ENCODE measurements at regions not wholly inside any gene's neighbourhood (a gene's known extent, or its start where the extent isn't known, plus 50 kb on each side); places are given as distances from the start of the nearest gene placed in this dataset.

GRCh38 chr2:67076239-67076624 is 320.9 kb upstream of the ETAA1 start:
- H3K27me3 ChIP-seq (ENCODE audit: control insufficient read depth in 1 of 2, insufficient read depth in 2 of 2, low read length in 2 of 2) = no peaks in the 10 kb centered on the region
- H3K27ac ChIP-seq (ENCODE audit: low read depth, low read length) = peak overlapping the region; percentile 80
- H3K36me3 ChIP-seq (ENCODE audit: insufficient read depth, low read length) = no peaks in the 10 kb centered on the region
- peaks cover 34% of the 10 kb centered on the region for H3K4me1 ChIP-seq (ENCODE audit: insufficient read depth, low read length)
- no peak overlapping the region for H3K4me3 ChIP-seq (ENCODE audit: low read depth in 1 of 2, low read length in 2 of 2)
- H3K9ac ChIP-seq (ENCODE audit: low read length) = no peak overlapping the region
- H3K9me3 ChIP-seq (ENCODE audit: low read length) = no peaks in the 10 kb centered on the region

- Histone ChIP-seq H3K36me3 (ENCODE audit: insufficient read depth, low read length) (no peaks in the 10 kb centered on the region), H3K4me3 (ENCODE audit: low read depth in 1 of 2, low read length in 2 of 2) (no peak overlapping the region), H3K27me3 (ENCODE audit: control insufficient read depth in 1 of 2, insufficient read depth in 2 of 2, low read length in 2 of 2) (no peaks in the 10 kb centered on the region), H3K9me3 (ENCODE audit: low read length) (no peaks in the 10 kb centered on the region), H3K9ac (ENCODE audit: low read length) (no peak overlapping the region), H3K27ac (ENCODE audit: low read depth, low read length) (peak overlapping the region; percentile 56), H3K4me1 (ENCODE audit: insufficient read depth, low read length) (peaks cover 52% of the 10 kb centered on the region)
Observed at GRCh38 chr2:67079729-67080128, 317.4 kb upstream of the ETAA1 start.

- Histone ChIP-seq H3K4me1 (ENCODE audit: insufficient read depth, low read length) (peaks cover 45% of the 10 kb centered on the region), H3K4me3 (ENCODE audit: low read depth in 1 of 2, low read length in 2 of 2) (no peak overlapping the region), H3K9ac (ENCODE audit: low read length) (no peak overlapping the region), H3K27me3 (ENCODE audit: control insufficient read depth in 1 of 2, insufficient read depth in 2 of 2, low read length in 2 of 2) (no peaks in the 10 kb centered on the region), H3K9me3 (ENCODE audit: low read length) (no peaks in the 10 kb centered on the region), H3K36me3 (ENCODE audit: insufficient read depth, low read length) (no peaks in the 10 kb centered on the region), H3K27ac (ENCODE audit: low read depth, low read length) (peak overlapping the region; percentile 83)
Observed at GRCh38 chr2:67082813-67083212, 314.3 kb upstream of the ETAA1 start.

GRCh38 chr2:67083951-67084350 is 313.2 kb upstream of the ETAA1 start:
- H3K36me3 ChIP-seq (ENCODE audit: insufficient read depth, low read length) = no peaks in the 10 kb centered on the region
- peaks cover 45% of the 10 kb centered on the region for H3K4me1 ChIP-seq (ENCODE audit: insufficient read depth, low read length)
- H3K4me3 ChIP-seq (ENCODE audit: low read depth in 1 of 2, low read length in 2 of 2) = no peak overlapping the region
- peak overlapping the region; percentile 83 for H3K27ac ChIP-seq (ENCODE audit: low read depth, low read length)
- H3K9me3 ChIP-seq (ENCODE audit: low read length) = no peaks in the 10 kb centered on the region
- no peak overlapping the region for H3K9ac ChIP-seq (ENCODE audit: low read length)
- no peaks in the 10 kb centered on the region for H3K27me3 ChIP-seq (ENCODE audit: control insufficient read depth in 1 of 2, insufficient read depth in 2 of 2, low read length in 2 of 2)

- Histone ChIP-seq H3K27me3 (ENCODE audit: control insufficient read depth in 1 of 2, insufficient read depth in 2 of 2, low read length in 2 of 2) (no peaks in the 10 kb centered on the region), H3K4me1 (ENCODE audit: insufficient read depth, low read length) (peaks cover 34% of the 10 kb centered on the region), H3K27ac (ENCODE audit: low read depth, low read length) (peak overlapping the region; percentile 83), H3K9ac (ENCODE audit: low read length) (no peak overlapping the region), H3K4me3 (ENCODE audit: low read depth in 1 of 2, low read length in 2 of 2) (no peak overlapping the region), H3K9me3 (ENCODE audit: low read length) (no peaks in the 10 kb centered on the region), H3K36me3 (ENCODE audit: insufficient read depth, low read length) (no peaks in the 10 kb centered on the region)
Observed at GRCh38 chr2:67085146-67085545, 312.0 kb upstream of the ETAA1 start.

GRCh38 chr2:67091681-67092080 is 305.5 kb upstream of the ETAA1 start:
- H3K36me3 ChIP-seq (ENCODE audit: insufficient read depth, low read length) = no peaks in the 10 kb centered on the region
- H3K4me3 ChIP-seq (ENCODE audit: low read depth in 1 of 2, low read length in 2 of 2) = no peak overlapping the region
- no peaks in the 10 kb centered on the region for H3K9me3 ChIP-seq (ENCODE audit: low read length)
- no peaks in the 10 kb centered on the region for H3K27me3 ChIP-seq (ENCODE audit: control insufficient read depth in 1 of 2, insufficient read depth in 2 of 2, low read length in 2 of 2)
- no peak overlapping the region for H3K27ac ChIP-seq (ENCODE audit: low read depth, low read length)
- peaks cover 15% of the 10 kb centered on the region for H3K4me1 ChIP-seq (ENCODE audit: insufficient read depth, low read length)
- no peak overlapping the region for H3K9ac ChIP-seq (ENCODE audit: low read length)

- Histone ChIP-seq H3K4me1 (ENCODE audit: insufficient read depth, low read length) (peaks cover 24% of the 10 kb centered on the region), H3K36me3 (ENCODE audit: insufficient read depth, low read length) (no peaks in the 10 kb centered on the region), H3K4me3 (ENCODE audit: low read depth in 1 of 2, low read length in 2 of 2) (peak overlapping the region in 1 of 2 donors; percentile 20), H3K27ac (ENCODE audit: low read depth, low read length) (peak overlapping the region; percentile 2), H3K27me3 (ENCODE audit: control insufficient read depth in 1 of 2, insufficient read depth in 2 of 2, low read length in 2 of 2) (no peaks in the 10 kb centered on the region), H3K9ac (ENCODE audit: low read length) (no peak overlapping the region), H3K9me3 (ENCODE audit: low read length) (no peaks in the 10 kb centered on the region)
Observed at GRCh38 chr2:67095121-67095520, 302.0 kb upstream of the ETAA1 start.

GRCh38 chr2:67096886-67097285 is 300.2 kb upstream of the ETAA1 start:
- H3K27me3 ChIP-seq (ENCODE audit: control insufficient read depth in 1 of 2, insufficient read depth in 2 of 2, low read length in 2 of 2) = no peaks in the 10 kb centered on the region
- no peak overlapping the region for H3K4me3 ChIP-seq (ENCODE audit: low read depth in 1 of 2, low read length in 2 of 2)
- H3K9ac ChIP-seq (ENCODE audit: low read length) = no peak overlapping the region
- H3K4me1 ChIP-seq (ENCODE audit: insufficient read depth, low read length) = peaks cover 24% of the 10 kb centered on the region
- no peaks in the 10 kb centered on the region for H3K9me3 ChIP-seq (ENCODE audit: low read length)
- peak overlapping the region; percentile 12 for H3K27ac ChIP-seq (ENCODE audit: low read depth, low read length)
- H3K36me3 ChIP-seq (ENCODE audit: insufficient read depth, low read length) = no peaks in the 10 kb centered on the region

GRCh38 chr2:67103157-67103556 is 294.0 kb upstream of the ETAA1 start:
- no peak overlapping the region for H3K9ac ChIP-seq (ENCODE audit: low read length)
- peaks cover 19% of the 10 kb centered on the region for H3K4me1 ChIP-seq (ENCODE audit: insufficient read depth, low read length)
- no peaks in the 10 kb centered on the region for H3K27me3 ChIP-seq (ENCODE audit: control insufficient read depth in 1 of 2, insufficient read depth in 2 of 2, low read length in 2 of 2)
- no peaks in the 10 kb centered on the region for H3K36me3 ChIP-seq (ENCODE audit: insufficient read depth, low read length)
- H3K27ac ChIP-seq (ENCODE audit: low read depth, low read length) = no peak overlapping the region
- no peaks in the 10 kb centered on the region for H3K9me3 ChIP-seq (ENCODE audit: low read length)
- no peak overlapping the region for H3K4me3 ChIP-seq (ENCODE audit: low read depth in 1 of 2, low read length in 2 of 2)

- H3K36me3 ChIP-seq (ENCODE audit: insufficient read depth, low read length) = no peaks in the 10 kb centered on the region
- H3K9me3 ChIP-seq (ENCODE audit: low read length) = no peaks in the 10 kb centered on the region
- H3K27me3 ChIP-seq (ENCODE audit: control insufficient read depth in 1 of 2, insufficient read depth in 2 of 2, low read length in 2 of 2) = no peaks in the 10 kb centered on the region
- H3K9ac ChIP-seq (ENCODE audit: low read length) = no peak overlapping the region
- H3K4me1 ChIP-seq (ENCODE audit: insufficient read depth, low read length) = peaks cover 13% of the 10 kb centered on the region
- no peak overlapping the region for H3K4me3 ChIP-seq (ENCODE audit: low read depth in 1 of 2, low read length in 2 of 2)
- no peak overlapping the region for H3K27ac ChIP-seq (ENCODE audit: low read depth, low read length)
Observed at GRCh38 chr2:67108231-67108630, 288.9 kb upstream of the ETAA1 start.

- Histone ChIP-seq H3K36me3 (ENCODE audit: insufficient read depth, low read length) (no peaks in the 10 kb centered on the region), H3K27ac (ENCODE audit: low read depth, low read length) (no peak overlapping the region), H3K9me3 (ENCODE audit: low read length) (no peaks in the 10 kb centered on the region), H3K4me1 (ENCODE audit: insufficient read depth, low read length) (no peaks in the 10 kb centered on the region), H3K27me3 (ENCODE audit: control insufficient read depth in 1 of 2, insufficient read depth in 2 of 2, low read length in 2 of 2) (no peaks in the 10 kb centered on the region), H3K9ac (ENCODE audit: low read length) (no peak overlapping the region), H3K4me3 (ENCODE audit: low read depth in 1 of 2, low read length in 2 of 2) (no peak overlapping the region)
Observed at GRCh38 chr2:67124531-67124930, 272.6 kb upstream of the ETAA1 start.

- Histone ChIP-seq H3K36me3 (ENCODE audit: insufficient read depth, low read length) (no peaks in the 10 kb centered on the region), H3K4me3 (ENCODE audit: low read depth in 1 of 2, low read length in 2 of 2) (no peak overlapping the region), H3K4me1 (ENCODE audit: insufficient read depth, low read length) (peaks cover 5% of the 10 kb centered on the region), H3K9me3 (ENCODE audit: low read length) (no peaks in the 10 kb centered on the region), H3K9ac (ENCODE audit: low read length) (no peak overlapping the region), H3K27ac (ENCODE audit: low read depth, low read length) (no peak overlapping the region), H3K27me3 (ENCODE audit: control insufficient read depth in 1 of 2, insufficient read depth in 2 of 2, low read length in 2 of 2) (no peaks in the 10 kb centered on the region)
Observed at GRCh38 chr2:67130531-67131256, 266.4 kb upstream of the ETAA1 start.
